ENCODE measurements at regions not wholly inside any gene's neighbourhood (a gene's known extent, or its start where the extent isn't known, plus 50 kb on each side); places are given as distances from the start of the nearest gene placed in this dataset.

DNA sequence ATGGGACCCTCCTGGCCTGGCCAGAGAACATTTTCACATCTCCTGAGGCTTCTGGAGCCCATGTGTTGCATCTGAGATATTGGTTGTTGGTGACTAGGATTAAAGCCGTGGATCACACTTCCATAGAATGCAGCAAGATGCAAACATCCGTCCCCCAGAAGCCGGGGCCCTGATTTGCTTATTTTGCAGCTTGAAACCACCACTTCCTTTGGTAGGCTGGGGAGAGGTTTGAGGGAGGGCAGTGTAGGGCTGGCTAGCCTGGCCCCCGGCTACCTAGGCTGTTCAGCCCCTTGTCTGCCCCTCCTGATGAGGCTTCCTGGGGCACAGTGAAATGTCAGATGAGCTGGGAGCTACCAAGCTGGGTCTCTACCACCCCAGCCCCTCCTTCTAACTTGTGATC lies 209.7 kb upstream of the PWP1 start:
- Histone ChIP-seq H3F3A (ENCODE audit: insufficient read depth, low read length) (no peaks in the 10 kb centered on the region), H3K27me3 (ENCODE audit: insufficient read depth, low read length) (no peaks in the 10 kb centered on the region), H3K4me2 (ENCODE audit: low read length) (no peak overlapping the region)

DNA sequence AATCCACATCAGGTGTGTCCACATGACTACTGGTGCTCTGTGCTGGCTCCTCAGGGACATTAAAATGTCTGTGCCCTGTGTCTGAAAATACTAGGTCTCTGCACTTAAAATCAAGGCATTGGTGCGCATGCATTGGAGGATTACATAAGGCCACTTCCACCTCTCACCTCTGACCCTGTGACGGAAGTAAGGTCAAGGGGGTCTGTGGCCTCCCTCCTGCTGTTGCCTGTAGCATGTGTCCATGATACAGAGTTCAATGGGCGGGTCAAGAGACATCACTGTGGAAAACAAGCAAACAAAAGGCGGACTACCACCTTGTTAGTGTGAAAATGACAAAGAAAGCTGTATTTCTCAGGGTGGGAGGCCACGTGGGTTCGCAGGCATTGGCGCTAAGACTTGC lies 208.6 kb upstream of the PWP1 start:
- no peak overlapping the region for H3K27ac ChIP-seq (ENCODE audit: low read depth, low read length, poor library complexity, severe bottlenecking)
- no peaks in the 10 kb centered on the region for H3K9me3 ChIP-seq (ENCODE audit: low read length)
- H3K4me1 ChIP-seq (ENCODE audit: insufficient read depth, low read length, severe bottlenecking), result no peaks in the 10 kb centered on the region
- H3K4me2 ChIP-seq (ENCODE audit: low read length), result no peak overlapping the region
- H4K20me1 ChIP-seq (ENCODE audit: insufficient read depth, low read length), result no peaks in the 10 kb centered on the region
- no peak for TF ChIP-seq EZH2 (IDR thresholded peaks at IDR 0.05; ENCODE audit: borderline replicate concordance, low read length)
- TF ChIP-seq, protein P1, sequence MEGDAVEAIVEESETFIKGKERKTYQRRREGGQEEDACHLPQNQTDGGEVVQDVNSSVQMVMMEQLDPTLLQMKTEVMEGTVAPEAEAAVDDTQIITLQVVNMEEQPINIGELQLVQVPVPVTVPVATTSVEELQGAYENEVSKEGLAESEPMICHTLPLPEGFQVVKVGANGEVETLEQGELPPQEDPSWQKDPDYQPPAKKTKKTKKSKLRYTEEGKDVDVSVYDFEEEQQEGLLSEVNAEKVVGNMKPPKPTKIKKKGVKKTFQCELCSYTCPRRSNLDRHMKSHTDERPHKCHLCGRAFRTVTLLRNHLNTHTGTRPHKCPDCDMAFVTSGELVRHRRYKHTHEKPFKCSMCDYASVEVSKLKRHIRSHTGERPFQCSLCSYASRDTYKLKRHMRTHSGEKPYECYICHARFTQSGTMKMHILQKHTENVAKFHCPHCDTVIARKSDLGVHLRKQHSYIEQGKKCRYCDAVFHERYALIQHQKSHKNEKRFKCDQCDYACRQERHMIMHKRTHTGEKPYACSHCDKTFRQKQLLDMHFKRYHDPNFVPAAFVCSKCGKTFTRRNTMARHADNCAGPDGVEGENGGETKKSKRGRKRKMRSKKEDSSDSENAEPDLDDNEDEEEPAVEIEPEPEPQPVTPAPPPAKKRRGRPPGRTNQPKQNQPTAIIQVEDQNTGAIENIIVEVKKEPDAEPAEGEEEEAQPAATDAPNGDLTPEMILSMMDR (IDR thresholded peaks at IDR 0.05; ENCODE audit: low read length), result no peak
- no peaks in the 10 kb centered on the region for H3K27me3 ChIP-seq (ENCODE audit: insufficient read depth, low read length)
- H3K4me3 ChIP-seq (ENCODE audit: low read depth, low read length, poor library complexity, severe bottlenecking), result no peak overlapping the region
- no peaks in the 10 kb centered on the region for H3F3A ChIP-seq (ENCODE audit: insufficient read depth, low read length)
- H3K9ac ChIP-seq (ENCODE audit: low read length), result no peak overlapping the region
- no peak overlapping the region for H2AFZ ChIP-seq (ENCODE audit: low read length)
- no peaks in the 10 kb centered on the region for H3K9me2 ChIP-seq (ENCODE audit: low read depth, low read length)
- H3K36me3 ChIP-seq (ENCODE audit: insufficient read depth, low read length), result no peaks in the 10 kb centered on the region
- H3K79me2 ChIP-seq (ENCODE audit: insufficient read depth, low read length), result no peaks in the 10 kb centered on the region

More for the DNA sequence above, 209.7 kb upstream of the PWP1 start:
- Histone ChIP-seq H3K9me3 (ENCODE audit: low read length) (no peaks in the 10 kb centered on the region), H3K36me3 (ENCODE audit: insufficient read depth, low read length) (no peaks in the 10 kb centered on the region), H3K4me3 (ENCODE audit: low read depth, low read length, poor library complexity, severe bottlenecking) (no peak overlapping the region), H3K4me1 (ENCODE audit: insufficient read depth, low read length, severe bottlenecking) (no peaks in the 10 kb centered on the region), H3K9me2 (ENCODE audit: low read depth, low read length) (no peaks in the 10 kb centered on the region), H3K9ac (ENCODE audit: low read length) (no peak overlapping the region), H3K79me2 (ENCODE audit: insufficient read depth, low read length) (no peaks in the 10 kb centered on the region), H4K20me1 (ENCODE audit: insufficient read depth, low read length) (no peaks in the 10 kb centered on the region), H2AFZ (ENCODE audit: low read length) (no peak overlapping the region), H3K27ac (ENCODE audit: low read depth, low read length, poor library complexity, severe bottlenecking) (no peak overlapping the region)
- TF ChIP-seq, protein P1 (IDR thresholded peaks at IDR 0.05; ENCODE audit: low read length), result no peak
- no peak for TF ChIP-seq EZH2 (IDR thresholded peaks at IDR 0.05; ENCODE audit: borderline replicate concordance, low read length)

DNA sequence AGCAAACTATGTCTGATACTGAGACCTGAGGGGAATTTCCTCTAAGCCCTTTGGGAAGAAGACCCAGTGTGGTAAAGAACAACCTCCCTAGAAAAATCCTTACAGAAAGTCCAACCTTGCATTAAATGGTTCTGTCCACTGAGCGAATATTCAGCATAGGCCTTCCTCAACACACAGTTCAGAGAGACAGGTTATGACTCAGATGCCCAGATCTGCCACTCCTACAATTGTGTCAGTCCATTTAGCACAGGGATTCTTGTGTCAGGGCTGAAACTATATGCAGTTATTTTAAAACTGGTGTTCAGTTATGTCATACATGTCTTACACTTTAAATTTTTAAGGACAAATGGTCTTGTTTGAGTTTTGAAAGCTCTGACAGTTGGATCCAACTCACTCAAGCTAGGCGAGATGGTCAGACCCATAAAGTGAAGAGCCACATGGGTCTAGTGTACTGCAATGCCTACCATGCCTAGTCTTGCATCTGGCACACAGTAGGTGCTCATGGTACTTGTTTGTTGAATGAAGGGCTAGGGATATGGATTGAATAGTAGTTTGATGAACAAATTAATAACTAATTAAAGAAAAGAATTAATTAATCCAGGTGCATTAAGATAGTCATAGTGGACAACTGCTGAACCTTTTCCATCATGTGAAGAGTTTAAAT lies 207.5 kb upstream of the PWP1 start:
- Histone ChIP-seq H2AFZ (ENCODE audit: low read length) (no peak overlapping the region), H3K27ac (ENCODE audit: low read depth, low read length, poor library complexity, severe bottlenecking) (no peak overlapping the region), H3K79me2 (ENCODE audit: insufficient read depth, low read length) (no peaks in the 10 kb centered on the region), H3K4me3 (ENCODE audit: low read depth, low read length, poor library complexity, severe bottlenecking) (no peak overlapping the region), H3K27me3 (ENCODE audit: insufficient read depth, low read length) (no peaks in the 10 kb centered on the region), H3K36me3 (ENCODE audit: insufficient read depth, low read length) (no peaks in the 10 kb centered on the region), H3K9ac (ENCODE audit: low read length) (no peak overlapping the region), H3K4me2 (ENCODE audit: low read length) (no peak overlapping the region), H3K9me2 (ENCODE audit: low read depth, low read length) (no peaks in the 10 kb centered on the region), H3K9me3 (ENCODE audit: low read length) (no peaks in the 10 kb centered on the region), H4K20me1 (ENCODE audit: insufficient read depth, low read length) (no peaks in the 10 kb centered on the region), H3K4me1 (ENCODE audit: insufficient read depth, low read length, severe bottlenecking) (no peaks in the 10 kb centered on the region), H3F3A (ENCODE audit: insufficient read depth, low read length) (no peaks in the 10 kb centered on the region)
- TF ChIP-seq EZH2 (IDR thresholded peaks at IDR 0.05; ENCODE audit: borderline replicate concordance, low read length), result no peak
- TF ChIP-seq, protein P1 (IDR thresholded peaks at IDR 0.05; ENCODE audit: low read length), result no peak

Measured in OCI-LY1 (cell line).